Transverse colon (tissue), 3 donors: ENCODE measurements at regions not wholly inside any gene's neighbourhood (a gene's known extent, or its start where the extent isn't known, plus 50 kb on each side); places are given as distances from the start of the nearest gene placed in this dataset.

ENCODE experiments used
- CTCF ChIP-seq, 5 experiments: fragments of 200-600 bp in 3 of 5; fragments of 450-650 bp in 2 of 5; sonication (generic) in 3 of 5; IDR thresholded peaks; 1 replicate in 2 of 5; 2 replicates in 3 of 5; pipeline ENCODE4 v1.5.1; 2016 to 2017; ENCODE audit warnings: antibody characterized with exemption in 5 of 5, inconsistent platforms in 3 of 5, mild to moderate bottlenecking in 2 of 5, moderate library complexity in 1 of 5
- EP300 ChIP-seq: sonication (generic); formaldehyde crosslinking; IDR thresholded peaks from one replicate; pipeline ENCODE4 v1.6.1; 2017; ENCODE audit warnings: antibody characterized with exemption, low read depth
- POLR2A ChIP-seq: fragments of 450-650 bp; IDR thresholded peaks from one replicate; pipeline ENCODE4 v1.6.1; 2016; ENCODE audit warnings: antibody characterized with exemption, mild to moderate bottlenecking, moderate library complexity

- TF ChIP-seq CTCF (IDR thresholded peaks at IDR 0.05) (no peak), POLR2A (no peak), EP300 (no peak)
These were observed 1270.6 kb downstream of the KCNT2 start for GRCh38 chr1:195337646-195338045.
